Choroid plexus epithelial cell (primary cell): ENCODE measurements at regions not wholly inside any gene's neighbourhood (a gene's known extent, or its start where the extent isn't known, plus 50 kb on each side); places are given as distances from the start of the nearest gene placed in this dataset.

Experiments used
- DNase-seq: peaks from one replicate; pipeline ENCODE4 v3.0.0-alpha.2; 2010; ENCODE audit warnings: low read depth
- H3K4me3 ChIP-seq: 2 replicates; pipeline ENCODE4 v1.5.1; 2011; ENCODE audit warnings: low read depth, mild to moderate bottlenecking, control low read depth, low read length, moderate library complexity
- CTCF ChIP-seq: conservative IDR thresholded peaks from 2 replicates; pipeline ENCODE4 v1.5.1; 2011; ENCODE audit warnings: low read depth, mild to moderate bottlenecking, control low read depth, inconsistent platforms, low read length, moderate library complexity

DNA sequence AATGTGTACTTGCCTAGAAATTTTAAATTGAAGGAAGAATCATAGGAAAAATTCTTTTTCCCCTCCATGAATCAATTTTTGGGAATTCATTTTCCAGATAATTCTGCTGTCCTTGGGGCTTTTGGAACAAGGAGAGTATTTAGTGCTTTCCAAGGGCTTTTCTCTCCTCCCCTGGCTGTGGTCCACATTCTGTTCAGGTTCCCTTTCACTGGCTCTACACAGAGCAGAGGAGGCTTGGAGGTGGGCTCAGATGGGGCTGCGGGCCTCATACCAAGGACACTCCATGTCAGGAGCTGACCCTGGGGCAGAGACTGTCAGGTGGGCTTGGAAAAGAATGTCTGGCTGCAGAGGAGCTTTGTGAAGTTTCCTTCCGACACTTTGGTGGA is 128.1 kb downstream of the GADD45G start:
- no peak overlapping the region for H3K4me3 ChIP-seq
- no peak for DNase-seq
- TF ChIP-seq CTCF = no peak

GRCh38 chr9:89734600-89735041 is 129.8 kb downstream of the GADD45G start:
- no peak for TF ChIP-seq CTCF
- DNase-seq = no peak
- H3K4me3 ChIP-seq = no peak overlapping the region

GRCh38 chr9:89738137-89738932 is 133.5 kb downstream of the GADD45G start:
- no peak overlapping the region for H3K4me3 ChIP-seq
- no peak for TF ChIP-seq CTCF
- DNase-seq = no peak

DNA sequence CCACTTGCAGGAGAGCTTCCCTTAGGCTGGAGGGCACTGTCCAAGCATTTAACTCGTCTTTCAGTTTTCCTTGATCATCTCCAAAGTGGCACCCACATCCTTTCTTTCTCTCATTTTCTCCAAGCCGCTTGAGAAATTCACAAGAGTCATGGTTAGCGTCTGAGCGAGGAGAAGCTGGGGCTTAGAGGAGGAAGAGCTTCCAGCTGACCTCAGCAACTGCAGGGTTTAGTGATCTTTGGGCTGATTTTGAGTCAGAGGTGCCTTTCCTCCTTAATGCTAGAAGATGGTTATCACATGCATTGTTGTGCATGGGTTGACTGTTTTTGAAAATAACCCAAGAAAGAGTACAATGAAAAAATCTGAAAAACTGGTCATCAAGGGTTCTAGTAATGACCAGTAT is 134.7 kb downstream of the GADD45G start:
- H3K4me3 ChIP-seq = no peak overlapping the region
- no peak for DNase-seq
- TF ChIP-seq CTCF = no peak

GRCh38 chr9:89739916-89740315 is 135.1 kb downstream of the GADD45G start:
- DNase-seq = no peak
- no peak for TF ChIP-seq CTCF
- H3K4me3 ChIP-seq = no peak overlapping the region

- no peak for DNase-seq
- no peak overlapping the region for H3K4me3 ChIP-seq
- TF ChIP-seq CTCF = no peak
Observed at GRCh38 chr9:89740722-89741121, 135.9 kb downstream of the GADD45G start.

- TF ChIP-seq CTCF = no peak
- no peak overlapping the region for H3K4me3 ChIP-seq
- no peak for DNase-seq
Observed at GRCh38 chr9:89742660-89743059, 137.8 kb downstream of the GADD45G start.
